ENCODE measurements at regions not wholly inside any gene's neighbourhood (a gene's known extent, or its start where the extent isn't known, plus 50 kb on each side); places are given as distances from the start of the nearest gene placed in this dataset.
A peak's percentile ranks its signal among the peaks of the same experiment; 100 is the strongest.

DNA sequence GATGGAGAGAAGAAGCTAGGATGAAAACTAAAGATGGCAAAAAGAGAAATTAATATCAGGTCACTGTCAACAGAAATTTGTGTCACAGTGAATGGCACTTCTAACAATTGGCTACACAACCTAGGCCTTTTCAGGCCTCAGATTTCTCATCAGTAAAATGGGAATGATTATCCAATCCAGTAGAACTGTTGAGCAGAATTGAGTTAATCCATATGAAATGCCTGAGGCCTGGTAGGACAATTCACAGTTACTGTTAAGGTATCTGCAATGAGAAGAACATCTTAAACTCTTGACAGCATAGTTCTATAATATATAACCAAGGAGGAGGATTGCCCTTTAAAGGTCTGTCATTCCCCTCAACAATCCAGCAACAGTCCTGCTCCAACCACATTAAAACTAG is 217.9 kb upstream of the ZNF217 start:
- Histone ChIP-seq H3K4me2 (ENCODE audit: insufficient read depth, insufficient read length, low read length) (no peak overlapping the region), H2BK15ac (ENCODE audit: low read depth, low read length) (no peak overlapping the region), H4K8ac (replicated peaks; ENCODE audit: insufficient read length, low read depth, low read length) (no peak overlapping the region), H3K23me2 (ENCODE audit: insufficient read length, low read depth, low read length, poor library complexity, severe bottlenecking) (no peaks in the 10 kb centered on the region), H2BK5ac (ENCODE audit: insufficient read length, low read length) (no peak overlapping the region), H3K9ac (ENCODE audit: extremely low read depth, insufficient read length, low read length) (no peak overlapping the region), H3K79me1 (ENCODE audit: insufficient read depth, low read depth, low read length, poor library complexity, severe bottlenecking) (no peaks in the 10 kb centered on the region), H3K23ac (ENCODE audit: insufficient read length, low read depth, low read length) (no peak overlapping the region), H2AK5ac (ENCODE audit: insufficient read length, low read length) (no peak overlapping the region), H3K27ac (ENCODE audit: insufficient read length, low read depth, low read length) (no peak overlapping the region), H2AFZ (ENCODE audit: low read length) (no peak overlapping the region), H3K4ac (ENCODE audit: low read depth, low read length) (no peak overlapping the region), H4K20me1 (ENCODE audit: control insufficient read depth, insufficient read depth, insufficient read length) (no peaks in the 10 kb centered on the region), H2BK12ac (ENCODE audit: insufficient read length, low read depth, low read length) (no peak overlapping the region), H3T11ph (ENCODE audit: low read length) (no peak overlapping the region), H3K9me3 (ENCODE audit: control insufficient read depth, low read depth, low read length) (no peaks in the 10 kb centered on the region), H2BK20ac (ENCODE audit: low read depth, low read length, poor library complexity, severe bottlenecking) (no peak overlapping the region), H3K18ac (ENCODE audit: insufficient read length, low read depth, low read length) (no peak overlapping the region), H3K79me2 (ENCODE audit: insufficient read depth, low read length) (no peaks in the 10 kb centered on the region), H4K91ac (ENCODE audit: insufficient read length, low read depth, low read length) (no peak overlapping the region), H3K56ac (ENCODE audit: insufficient read length, low read depth, low read length) (no peak overlapping the region), H2BK120ac (ENCODE audit: low read depth, low read length, poor library complexity, severe bottlenecking) (no peak overlapping the region), H3K27me3 (ENCODE audit: insufficient read depth, low read length) (no peaks in the 10 kb centered on the region), H3K4me1 (ENCODE audit: insufficient read depth, low read length) (no peaks in the 10 kb centered on the region; the same call in 1 of the 2 replicates), H4K5ac (ENCODE audit: insufficient read length, low read depth, low read length) (no peak overlapping the region), H3K14ac (ENCODE audit: insufficient read depth, low read length) (no peak overlapping the region)
- DNase-seq, result no peak
- no peaks in the 10 kb centered on the region for H3K9me3 Mint-ChIP-seq
- no peaks in the 10 kb centered on the region for H3K36me3 Mint-ChIP-seq (ENCODE audit: insufficient read depth in 1 of 3, low read depth in 3 of 3)
- H3K27me3 Mint-ChIP-seq (ENCODE audit: low read depth), result no peaks in the 10 kb centered on the region; the same call in 1 of the 2 replicates
- H3K4me1 Mint-ChIP-seq, result peaks cover 19 to 22% of the 10 kb centered on the region in 2 experiments
- H3K27ac Mint-ChIP-seq, result peak overlapping the region in 1 of 3 experiments; percentile 69; a peak in 2 of 7 replicates
- no peak overlapping the region for H3K4me3 Mint-ChIP-seq
- TF ChIP-seq CTCF (conservative IDR thresholded peaks at IDR 0.05), result no peak
